Thoracic aorta (tissue), 2 donors: ENCODE measurements at regions not wholly inside any gene's neighbourhood (a gene's known extent, or its start where the extent isn't known, plus 50 kb on each side); places are given as distances from the start of the nearest gene placed in this dataset.
"Not testable (repeated sequence)": the region's sequence is repeated elsewhere in the genome, so short reads cannot be mapped to it uniquely, and the experiment has no call there.

Experiments used
- ATAC-seq: fragments of 150-250 bp; one replicate; pipeline ENCODE4 v1.8.0; 2017; ENCODE audit warnings: low read depth; ENCODE audit not compliant: insufficient number of reproducible peaks, low FRiP score
- DNase-seq: peaks from one replicate; pipeline ENCODE4 v3.0.0-alpha.2; 2020; ENCODE audit warnings: low spot score
- H3K27ac ChIP-seq, 2 donors: fragments of 200-600 bp; sonication (generic); 1 replicate in 1 of 2; 2 replicates in 1 of 2; pipeline ENCODE4 v1.5.1; 2016; ENCODE audit warnings: mild to moderate bottlenecking in 2 of 2, moderate library complexity in 2 of 2
- H3K27me3 ChIP-seq: fragments of 200-600 bp; sonication (generic); replicated peaks from 2 replicates; pipeline ENCODE4 v1.6.0; 2016; ENCODE audit warnings: mild to moderate bottlenecking; ENCODE audit not compliant: insufficient read depth
- H3K36me3 ChIP-seq: fragments of 200-600 bp; sonication (generic); one replicate; pipeline ENCODE4 v1.5.1; 2016
- H3K4me1 ChIP-seq, 2 donors: fragments of 200-600 bp; sonication (generic); 1 replicate in 1 of 2; 2 replicates in 1 of 2; pipeline versions ENCODE4 v1.5.1 to v1.6.0; 2016; ENCODE audit warnings: low read depth in 2 of 2, mild to moderate bottlenecking in 1 of 2; ENCODE audit not compliant: control insufficient read depth in 1 of 2
- H3K4me3 ChIP-seq: fragments of 200-600 bp; sonication (generic); 2 replicates; pipeline ENCODE4 v1.5.1; 2016; ENCODE audit warnings: mild to moderate bottlenecking
- H3K9me3 ChIP-seq: fragments of 200-600 bp; sonication (generic); 2 replicates; pipeline ENCODE4 v1.5.1; 2016
- TF ChIP-seq, protein P1 (sequence below): fragments of 200-600 bp; sonication (generic); IDR thresholded peaks from one replicate; pipeline ENCODE4 v1.5.1; 2019; ENCODE audit warnings: antibody characterized with exemption

DNA sequence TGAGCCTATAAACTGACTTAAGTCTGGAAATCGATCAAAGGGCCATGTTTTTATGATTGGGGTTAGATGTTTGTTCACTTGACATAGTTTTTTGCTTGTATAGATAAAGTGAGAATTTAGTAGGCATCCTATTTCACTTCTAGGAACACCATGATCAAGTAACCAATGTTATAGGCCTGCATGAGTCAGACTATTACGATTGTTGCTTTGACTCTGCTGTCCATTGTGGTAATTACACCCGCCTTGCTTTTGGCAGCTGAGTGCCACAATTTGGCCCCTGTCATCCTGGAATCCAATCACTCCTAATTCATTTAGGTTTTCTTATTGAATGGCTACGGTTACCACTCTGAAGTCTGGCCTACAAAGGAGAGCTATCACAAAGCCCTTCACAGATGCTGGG lies 67.8 kb upstream of the IL33 start:
- no peak for ATAC-seq
- Histone ChIP-seq H3K27ac (no peak overlapping the region), H3K9me3 (no peaks in the 10 kb centered on the region), H3K4me3 (no peak overlapping the region), H3K27me3 (no peaks in the 10 kb centered on the region), H3K36me3 (no peaks in the 10 kb centered on the region), H3K4me1 (no peaks in the 10 kb centered on the region)
- TF ChIP-seq, protein P1, sequence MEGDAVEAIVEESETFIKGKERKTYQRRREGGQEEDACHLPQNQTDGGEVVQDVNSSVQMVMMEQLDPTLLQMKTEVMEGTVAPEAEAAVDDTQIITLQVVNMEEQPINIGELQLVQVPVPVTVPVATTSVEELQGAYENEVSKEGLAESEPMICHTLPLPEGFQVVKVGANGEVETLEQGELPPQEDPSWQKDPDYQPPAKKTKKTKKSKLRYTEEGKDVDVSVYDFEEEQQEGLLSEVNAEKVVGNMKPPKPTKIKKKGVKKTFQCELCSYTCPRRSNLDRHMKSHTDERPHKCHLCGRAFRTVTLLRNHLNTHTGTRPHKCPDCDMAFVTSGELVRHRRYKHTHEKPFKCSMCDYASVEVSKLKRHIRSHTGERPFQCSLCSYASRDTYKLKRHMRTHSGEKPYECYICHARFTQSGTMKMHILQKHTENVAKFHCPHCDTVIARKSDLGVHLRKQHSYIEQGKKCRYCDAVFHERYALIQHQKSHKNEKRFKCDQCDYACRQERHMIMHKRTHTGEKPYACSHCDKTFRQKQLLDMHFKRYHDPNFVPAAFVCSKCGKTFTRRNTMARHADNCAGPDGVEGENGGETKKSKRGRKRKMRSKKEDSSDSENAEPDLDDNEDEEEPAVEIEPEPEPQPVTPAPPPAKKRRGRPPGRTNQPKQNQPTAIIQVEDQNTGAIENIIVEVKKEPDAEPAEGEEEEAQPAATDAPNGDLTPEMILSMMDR = no peak
- DNase-seq = no peak

DNA sequence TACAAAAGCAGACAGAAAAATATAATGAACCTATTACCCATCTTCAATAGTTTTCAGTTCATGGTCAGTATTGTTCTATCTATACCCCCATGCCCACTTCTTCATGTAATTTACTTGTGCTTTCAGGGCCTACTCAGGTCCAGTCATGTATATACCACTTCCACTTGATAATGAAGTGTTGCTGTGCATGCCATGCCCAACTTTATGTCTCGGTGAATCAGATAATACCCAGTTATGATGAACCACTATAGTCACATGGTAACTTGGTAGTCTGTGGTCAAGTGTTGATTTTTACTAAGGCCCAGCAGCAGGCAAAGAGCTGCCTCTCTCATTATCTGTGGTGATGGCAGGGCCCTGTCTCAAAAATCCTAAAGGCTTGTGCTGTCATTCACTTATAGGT lies 70.7 kb upstream of the IL33 start:
- Histone ChIP-seq H3K4me1 (no peaks in the 10 kb centered on the region), H3K27me3 (no peaks in the 10 kb centered on the region), H3K9me3 (no peaks in the 10 kb centered on the region), H3K36me3 (no peaks in the 10 kb centered on the region), H3K4me3 (no peak overlapping the region), H3K27ac (no peak overlapping the region)
- ATAC-seq = no peak
- TF ChIP-seq, protein P1 = no peak
- DNase-seq = no peak

DNA sequence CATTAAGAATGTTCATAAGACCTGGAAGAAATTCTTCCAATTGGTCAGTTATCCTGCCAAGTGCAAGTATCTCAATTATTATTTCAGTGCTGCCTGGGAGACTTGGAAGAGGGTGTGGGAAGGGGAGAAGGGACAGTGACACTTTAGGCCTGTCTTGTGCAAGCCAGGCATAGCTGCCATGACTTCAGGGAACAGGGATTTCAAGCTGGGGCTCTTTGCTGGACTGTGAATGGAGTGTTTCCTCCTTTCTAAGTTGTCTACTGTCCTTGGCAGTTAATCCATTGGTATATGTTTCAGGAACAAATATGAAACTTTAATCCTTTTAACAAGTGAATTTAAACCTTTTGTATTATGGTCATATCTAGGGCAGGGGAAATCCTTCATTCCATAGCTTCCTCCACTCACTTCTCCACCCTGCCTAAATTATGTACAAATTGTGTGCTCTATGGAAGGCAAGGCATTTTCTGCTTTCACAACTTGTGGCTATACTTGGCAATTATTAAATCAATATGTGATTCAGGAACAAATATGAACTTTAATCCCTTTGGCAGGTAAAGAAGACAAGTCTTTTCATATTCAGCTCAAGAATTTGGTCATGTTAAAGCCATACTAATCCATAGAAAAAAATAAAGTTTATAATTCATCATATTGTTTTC lies 72.7 kb upstream of the IL33 start:
- no peak for ATAC-seq
- DNase-seq = no peak
- TF ChIP-seq, protein P1 = no peak
- Histone ChIP-seq H3K36me3 (no peaks in the 10 kb centered on the region), H3K9me3 (no peaks in the 10 kb centered on the region), H3K4me3 (no peak overlapping the region), H3K4me1 (no peaks in the 10 kb centered on the region), H3K27me3 (no peaks in the 10 kb centered on the region), H3K27ac (no peak overlapping the region)

DNA sequence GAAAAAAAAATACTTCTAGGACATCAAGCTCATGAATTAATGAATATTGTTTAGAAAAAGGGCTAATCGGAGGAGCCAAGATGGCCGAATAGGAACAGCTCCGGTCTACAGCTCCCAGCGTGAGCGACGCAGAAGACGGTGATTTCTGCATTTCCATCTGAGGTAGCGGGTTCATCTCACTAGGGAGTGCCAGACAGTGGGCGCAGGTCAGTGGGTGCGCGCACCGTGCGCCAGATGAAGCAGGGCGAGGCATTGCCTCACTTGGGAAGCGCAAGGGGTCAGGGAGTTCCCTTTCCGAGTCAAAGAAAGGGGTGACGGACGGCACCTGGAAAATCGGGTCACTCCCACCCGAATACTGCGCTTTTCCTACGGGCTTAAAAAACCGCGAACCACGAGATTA lies 79.8 kb upstream of the IL33 start:
- not testable (repeated sequence) for H3K27me3 ChIP-seq, H3K27ac ChIP-seq, H3K4me3 ChIP-seq, ATAC-seq, H3K9me3 ChIP-seq, H3K36me3 ChIP-seq, H3K4me1 ChIP-seq, DNase-seq

DNA sequence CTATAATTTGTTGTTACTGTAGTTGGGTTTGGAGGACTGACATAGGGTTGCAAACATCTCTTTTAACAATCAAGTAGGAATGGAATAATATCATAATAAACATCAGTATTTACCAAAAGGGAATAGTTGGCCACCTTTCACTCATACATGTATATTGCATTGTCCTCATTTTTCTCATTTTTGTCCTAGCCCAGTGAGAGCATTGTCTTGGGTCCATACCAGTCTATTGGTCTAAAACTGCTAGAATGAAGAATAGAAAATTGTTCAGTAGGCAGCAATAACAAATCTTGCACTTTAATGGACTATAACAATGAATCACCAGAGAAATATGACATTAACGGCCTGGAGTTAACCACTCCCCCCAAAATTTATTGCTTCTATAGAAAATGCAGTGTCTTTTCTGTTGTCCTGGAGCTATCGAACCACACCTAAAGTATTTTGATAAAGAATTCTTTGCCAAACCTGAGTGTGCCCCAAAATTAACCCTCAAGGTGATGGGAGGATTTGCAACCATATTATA lies 80.9 kb upstream of the IL33 start:
- TF ChIP-seq, protein P1 = no peak
- no peak for ATAC-seq
- Histone ChIP-seq H3K27me3 (no peaks in the 10 kb centered on the region), H3K27ac (no peak overlapping the region), H3K4me3 (no peak overlapping the region), H3K9me3 (no peaks in the 10 kb centered on the region), H3K4me1 (no peaks in the 10 kb centered on the region), H3K36me3 (no peaks in the 10 kb centered on the region)
- no peak for DNase-seq
